ENCODE measurements at regions not wholly inside any gene's neighbourhood (a gene's known extent, or its start where the extent isn't known, plus 50 kb on each side); places are given as distances from the start of the nearest gene placed in this dataset.

- peaks cover 0 to 9% (median 6%) of the 10 kb centered on the region in 3 donors for H3K9me3 ChIP-seq (ENCODE audit: control extremely low read depth in 1 of 3, control insufficient read depth in 2 of 3, insufficient read depth in 1 of 3, low read length in 2 of 3)
- intact Hi-C loops (cut with micrococcal nuclease) = no loop called here
- TF ChIP-seq, protein P1, sequence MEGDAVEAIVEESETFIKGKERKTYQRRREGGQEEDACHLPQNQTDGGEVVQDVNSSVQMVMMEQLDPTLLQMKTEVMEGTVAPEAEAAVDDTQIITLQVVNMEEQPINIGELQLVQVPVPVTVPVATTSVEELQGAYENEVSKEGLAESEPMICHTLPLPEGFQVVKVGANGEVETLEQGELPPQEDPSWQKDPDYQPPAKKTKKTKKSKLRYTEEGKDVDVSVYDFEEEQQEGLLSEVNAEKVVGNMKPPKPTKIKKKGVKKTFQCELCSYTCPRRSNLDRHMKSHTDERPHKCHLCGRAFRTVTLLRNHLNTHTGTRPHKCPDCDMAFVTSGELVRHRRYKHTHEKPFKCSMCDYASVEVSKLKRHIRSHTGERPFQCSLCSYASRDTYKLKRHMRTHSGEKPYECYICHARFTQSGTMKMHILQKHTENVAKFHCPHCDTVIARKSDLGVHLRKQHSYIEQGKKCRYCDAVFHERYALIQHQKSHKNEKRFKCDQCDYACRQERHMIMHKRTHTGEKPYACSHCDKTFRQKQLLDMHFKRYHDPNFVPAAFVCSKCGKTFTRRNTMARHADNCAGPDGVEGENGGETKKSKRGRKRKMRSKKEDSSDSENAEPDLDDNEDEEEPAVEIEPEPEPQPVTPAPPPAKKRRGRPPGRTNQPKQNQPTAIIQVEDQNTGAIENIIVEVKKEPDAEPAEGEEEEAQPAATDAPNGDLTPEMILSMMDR (IDR thresholded peaks at IDR 0.05) = no peak
- no peak for TF ChIP-seq EZH2 (IDR thresholded peaks at IDR 0.05; ENCODE audit: borderline replicate concordance, insufficient read depth, low read depth, low read length, poor library complexity, severe bottlenecking)
- DNase-seq (no peak), ATAC-seq (ENCODE audit: low read depth) (no peak)
- H3K4me3 Mint-ChIP-seq = no peak overlapping the region
- H3K4me2 ChIP-seq (replicated peaks; ENCODE audit: low read depth, low read length, poor library complexity, severe bottlenecking) = no peak overlapping the region
- H3K36me3 ChIP-seq (replicated peaks in 1 of 2; ENCODE audit: control extremely low read depth in 1 of 2, control insufficient read depth in 1 of 2, extremely low read depth in 1 of 2, insufficient read depth in 2 of 2, low read length in 1 of 2) = no peaks in the 10 kb centered on the region
- no peaks in the 10 kb centered on the region for H3K79me2 ChIP-seq (ENCODE audit: control insufficient read depth, insufficient read depth, low read length)
- no peak overlapping the region for H2AFZ ChIP-seq (ENCODE audit: insufficient read depth, low read depth, low read length, poor library complexity, severe bottlenecking)
- CTCF ChIA-PET = no interaction called here
- H3K27ac ChIP-seq (ENCODE audit: low read length in 2 of 2) = no peak overlapping the region
- no peaks in the 10 kb centered on the region for H3K4me1 ChIP-seq (ENCODE audit: control insufficient read depth in 2 of 2, insufficient read depth in 2 of 2, low read length in 2 of 2)
- no peak overlapping the region for H3K27ac Mint-ChIP-seq
- H3K27me3 Mint-ChIP-seq = no peaks in the 10 kb centered on the region
- H3K9me3 Mint-ChIP-seq (ENCODE audit: insufficient read depth) = peaks cover 6% of the 10 kb centered on the region
- POLR2A ChIA-PET = no interaction called here
- H3K4me1 Mint-ChIP-seq = no peaks in the 10 kb centered on the region
- H3K27me3 ChIP-seq (replicated peaks in 1 of 4; ENCODE audit: control extremely low read depth in 1 of 4, control insufficient read depth in 3 of 4, insufficient read depth in 4 of 4, low read length in 3 of 4) = no peaks in the 10 kb centered on the region
- H4K20me1 ChIP-seq (ENCODE audit: control insufficient read depth, insufficient read depth, low read length, poor library complexity, severe bottlenecking) = no peaks in the 10 kb centered on the region
- H3K4me3 ChIP-seq (ENCODE audit: control extremely low read depth in 1 of 5, extremely low read depth in 1 of 5, insufficient read depth in 1 of 5, low read depth in 2 of 5, low read length in 4 of 5) = no peak overlapping the region
- no peak overlapping the region for H3K9ac ChIP-seq (ENCODE audit: low read length)
- WGBS (ENCODE audit: insufficient coverage) = no CpG with 5 or more reads among the region's 2 CpGs
Observed at GRCh38 chr2:3091696-3092095, 285.9 kb downstream of the EIPR1 start.

GRCh38 chr2:3082705-3083104, 294.9 kb downstream of the EIPR1 start:
- Mint-ChIP-seq H3K4me1 (no peaks in the 10 kb centered on the region), H3K27ac (no peak overlapping the region), H3K4me3 (no peak overlapping the region), H3K9me3 (ENCODE audit: insufficient read depth) (no peaks in the 10 kb centered on the region), H3K27me3 (peaks cover 12% of the 10 kb centered on the region)
- TF ChIP-seq EZH2 (IDR thresholded peaks at IDR 0.05; ENCODE audit: borderline replicate concordance, insufficient read depth, low read depth, low read length, poor library complexity, severe bottlenecking) = no peak
- Histone ChIP-seq H3K27me3 (replicated peaks in 1 of 4; ENCODE audit: control extremely low read depth in 1 of 4, control insufficient read depth in 3 of 4, insufficient read depth in 4 of 4, low read length in 3 of 4) (peaks cover 0 to 4% (median 0%) of the 10 kb centered on the region in 4 experiments), H3K27ac (ENCODE audit: low read length in 2 of 2) (no peak overlapping the region), H3K4me3 (ENCODE audit: control extremely low read depth in 1 of 5, extremely low read depth in 1 of 5, insufficient read depth in 1 of 5, low read depth in 2 of 5, low read length in 4 of 5) (no peak overlapping the region), H4K20me1 (ENCODE audit: control insufficient read depth, insufficient read depth, low read length, poor library complexity, severe bottlenecking) (no peaks in the 10 kb centered on the region), H3K9ac (ENCODE audit: low read length) (no peak overlapping the region), H3K4me1 (ENCODE audit: control insufficient read depth in 2 of 2, insufficient read depth in 2 of 2, low read length in 2 of 2) (no peaks in the 10 kb centered on the region), H3K4me2 (replicated peaks; ENCODE audit: low read depth, low read length, poor library complexity, severe bottlenecking) (no peak overlapping the region), H3K9me3 (ENCODE audit: control extremely low read depth in 1 of 3, control insufficient read depth in 2 of 3, insufficient read depth in 1 of 3, low read length in 2 of 3) (peaks cover 0 to 3% (median 0%) of the 10 kb centered on the region in 3 donors), H3K36me3 (replicated peaks in 1 of 2; ENCODE audit: control extremely low read depth in 1 of 2, control insufficient read depth in 1 of 2, extremely low read depth in 1 of 2, insufficient read depth in 2 of 2, low read length in 1 of 2) (no peaks in the 10 kb centered on the region), H3K79me2 (ENCODE audit: control insufficient read depth, insufficient read depth, low read length) (peaks cover 3% of the 10 kb centered on the region), H2AFZ (ENCODE audit: insufficient read depth, low read depth, low read length, poor library complexity, severe bottlenecking) (no peak overlapping the region)
- DNase-seq = no peak
- 100% methylated on average over 1 of the region's 4 CpGs for WGBS (ENCODE audit: insufficient coverage)
- intact Hi-C loops (cut with micrococcal nuclease) = no loop called here
- CTCF ChIA-PET = no interaction called here
- no peak for ATAC-seq (ENCODE audit: low read depth)
- POLR2A ChIA-PET = no interaction called here
